CD14-positive monocyte (primary cell): ENCODE measurements at regions not wholly inside any gene's neighbourhood (a gene's known extent, or its start where the extent isn't known, plus 50 kb on each side); places are given as distances from the start of the nearest gene placed in this dataset.

Source experiments
- DNase-seq, 3 donors: peaks; one replicate each; pipeline ENCODE4 v3.0.0-alpha.2; 2011 to 2022
- H2AFZ ChIP-seq: 2 replicates; pipeline ENCODE4 v1.6.0; 2012; ENCODE audit warnings: mild to moderate bottlenecking, low read depth, low read length, inconsistent platforms; ENCODE audit not compliant: insufficient read depth, poor library complexity, severe bottlenecking
- H3K27ac ChIP-seq, 2 donors: 1 replicate in 1 of 2; 2 replicates in 1 of 2; pipeline ENCODE4 v1.5.1; 2012 to 2013; ENCODE audit warnings: low read length in 2 of 2, control low read depth in 1 of 2, inconsistent platforms in 1 of 2, low read depth in 1 of 2, mild to moderate bottlenecking in 1 of 2
- H3K27me3 ChIP-seq, 2 donors: one replicate each; pipeline versions ENCODE4 v1.6.0 to v1.6.1; 2011 to 2013; ENCODE audit warnings: low read length in 2 of 2; ENCODE audit not compliant: control insufficient read depth in 2 of 2, insufficient read depth in 2 of 2
- H3K36me3 ChIP-seq, 2 donors: replicated peaks in 1 of 2; 1 replicate in 1 of 2; 2 replicates in 1 of 2; pipeline versions ENCODE4 v1.5.1 to v1.6.1; 2012 to 2013; ENCODE audit warnings: low read length in 2 of 2, control low read depth in 1 of 2, inconsistent platforms in 1 of 2, mild to moderate bottlenecking in 1 of 2; ENCODE audit not compliant: insufficient read depth in 2 of 2, control insufficient read depth in 1 of 2
- H3K4me1 ChIP-seq, 2 donors: 1 replicate in 1 of 2; 2 replicates in 1 of 2; pipeline versions ENCODE4 v1.5.1 to v1.6.1; 2012 to 2013; ENCODE audit warnings: low read length in 2 of 2, control low read depth in 1 of 2, inconsistent platforms in 1 of 2, mild to moderate bottlenecking in 1 of 2, moderate library complexity in 1 of 2; ENCODE audit not compliant: insufficient read depth in 2 of 2, control insufficient read depth in 1 of 2
- H3K4me2 ChIP-seq: replicated peaks from 2 replicates; pipeline ENCODE3; 2012; ENCODE audit warnings: low read length, moderate library complexity, mild to moderate bottlenecking; ENCODE audit not compliant: poor library complexity, severe bottlenecking; ENCODE audit errors: extremely low read depth
- H3K4me3 ChIP-seq, 3 experiments: fragments of 200-600 bp in 1 of 3; sonication (generic) in 1 of 3; replicated peaks in 1 of 3; 1 replicate in 2 of 3; 2 replicates in 1 of 3; pipeline ENCODE4 v1.5.1; 2011 to 2013; ENCODE audit warnings: low read length in 3 of 3, mild to moderate bottlenecking in 3 of 3, control low read depth in 2 of 3, low read depth in 2 of 3, inconsistent platforms in 1 of 3, moderate library complexity in 1 of 3
- H3K79me2 ChIP-seq: 2 replicates; pipeline ENCODE4 v1.6.0; 2012; ENCODE audit warnings: mild to moderate bottlenecking, control low read depth, inconsistent platforms, low read length, moderate library complexity; ENCODE audit not compliant: insufficient read depth
- H3K9ac ChIP-seq: 2 replicates; pipeline ENCODE4 v1.6.0; 2017; ENCODE audit warnings: low read length, mild to moderate bottlenecking; ENCODE audit not compliant: insufficient read depth, poor library complexity, severe bottlenecking
- H3K9me3 ChIP-seq, 2 donors: replicated peaks in 1 of 2; 1 replicate in 1 of 2; 2 replicates in 1 of 2; pipeline versions ENCODE4 v1.5.1 to v1.6.1; 2012 to 2013; ENCODE audit warnings: low read length in 2 of 2, control low read depth in 1 of 2; ENCODE audit not compliant: control insufficient read depth in 1 of 2, insufficient read depth in 1 of 2
- H4K20me1 ChIP-seq: 2 replicates; pipeline ENCODE4 v1.6.0; 2012; ENCODE audit warnings: mild to moderate bottlenecking, low read length, control low read depth, moderate library complexity; ENCODE audit not compliant: insufficient read depth
- H3K27ac Mint-ChIP-seq, 7 donors: one replicate each; pipeline ENCODE4 v1.8.0; 2020; ENCODE audit warnings: mild to moderate bottlenecking in 7 of 7, mixed read lengths in 7 of 7, moderate library complexity in 6 of 7, inconsistent platforms in 2 of 7
- H3K27me3 Mint-ChIP-seq, 3 donors: one replicate each; pipeline ENCODE4 v1.8.0; 2021 to 2022; ENCODE audit warnings: low read depth in 3 of 3, mild to moderate bottlenecking in 3 of 3, mixed read lengths in 3 of 3, moderate library complexity in 3 of 3, inconsistent platforms in 1 of 3
- H3K36me3 Mint-ChIP-seq, 2 donors: one replicate each; pipeline ENCODE4 v1.8.0; 2020; ENCODE audit warnings: mixed read lengths in 2 of 2, inconsistent platforms in 1 of 2, mild to moderate bottlenecking in 1 of 2
- H3K4me1 Mint-ChIP-seq: one replicate; pipeline ENCODE4 v1.8.0; 2020; ENCODE audit warnings: mild to moderate bottlenecking, mixed read lengths
- H3K4me3 Mint-ChIP-seq, 2 donors: one replicate each; pipeline ENCODE4 v1.8.0; 2020; ENCODE audit warnings: mild to moderate bottlenecking in 2 of 2, mixed read lengths in 2 of 2, moderate library complexity in 1 of 2
- H3K9me3 Mint-ChIP-seq, 7 donors: one replicate each; pipeline ENCODE4 v1.8.0; 2020 to 2022; ENCODE audit warnings: mixed read lengths in 7 of 7, mild to moderate bottlenecking in 6 of 7, moderate library complexity in 6 of 7, inconsistent platforms in 2 of 7
- CTCF ChIP-seq: fragments of 200-600 bp; IDR thresholded peaks from one replicate; pipeline ENCODE4 v1.8.0; 2022; ENCODE audit warnings: antibody characterized with exemption, mild to moderate bottlenecking
- WGBS: methylation state at CpG from one replicate; pipeline ENCODE4 v1.1.5; 2013; ENCODE audit warnings: missing lambda C conversion rate; ENCODE audit not compliant: insufficient coverage; 5-methylcytosine and 5-hydroxymethylcytosine counted together
- intact Hi-C, 2 donors: fragments of 100-400 bp; cut with micrococcal nuclease; formaldehyde crosslinking; loops; one replicate each; pipeline versions ENCODE4 v1.15.0 to v1.15.1; 2023

GRCh38 chr3:31427623-31428022 is 105.1 kb upstream of the STT3B start:
- no peaks in the 10 kb centered on the region for H3K27me3 Mint-ChIP-seq
- no peaks in the 10 kb centered on the region for H3K36me3 ChIP-seq
- no peaks in the 10 kb centered on the region for H3K36me3 Mint-ChIP-seq
- H3K27me3 ChIP-seq = no peaks in the 10 kb centered on the region
- no peak overlapping the region for H3K27ac ChIP-seq
- no peak for TF ChIP-seq CTCF
- H3K4me2 ChIP-seq = no peak overlapping the region
- H3K79me2 ChIP-seq = no peaks in the 10 kb centered on the region
- no peak overlapping the region for H3K4me3 Mint-ChIP-seq
- no peaks in the 10 kb centered on the region for H3K4me1 Mint-ChIP-seq
- no peaks in the 10 kb centered on the region for H3K4me1 ChIP-seq
- intact Hi-C loops = no loop called here
- no peak overlapping the region for H3K9ac ChIP-seq
- no CpG with 5 or more reads among the region's 1 CpG for WGBS
- DNase-seq = no peak
- H3K9me3 Mint-ChIP-seq = peaks cover 1 to 20% (median 12%) of the 10 kb centered on the region in 7 donors
- H2AFZ ChIP-seq = no peak overlapping the region
- H3K4me3 ChIP-seq = no peak overlapping the region
- H4K20me1 ChIP-seq = no peaks in the 10 kb centered on the region
- no peaks in the 10 kb centered on the region for H3K9me3 ChIP-seq
- H3K27ac Mint-ChIP-seq = no peak overlapping the region

- H3K9me3 ChIP-seq = no peaks in the 10 kb centered on the region
- no peaks in the 10 kb centered on the region for H3K4me1 ChIP-seq
- H3K36me3 ChIP-seq = no peaks in the 10 kb centered on the region
- intact Hi-C loops = no loop called here
- Mint-ChIP-seq H3K9me3 (peaks cover under 1 to 10% (median 7%) of the 10 kb centered on the region in 7 donors), H3K27ac (no peak overlapping the region), H3K27me3 (no peaks in the 10 kb centered on the region), H3K36me3 (no peaks in the 10 kb centered on the region), H3K4me1 (no peaks in the 10 kb centered on the region), H3K4me3 (no peak overlapping the region)
- H2AFZ ChIP-seq = no peak overlapping the region
- H3K9ac ChIP-seq = no peak overlapping the region
- H3K4me2 ChIP-seq = no peak overlapping the region
- WGBS = 100% methylated on average over 2 of the region's 3 CpGs
- no peaks in the 10 kb centered on the region for H4K20me1 ChIP-seq
- no peaks in the 10 kb centered on the region for H3K79me2 ChIP-seq
- TF ChIP-seq CTCF = no peak
- H3K27me3 ChIP-seq = no peaks in the 10 kb centered on the region
- H3K27ac ChIP-seq = no peak overlapping the region
- DNase-seq = no peak
- H3K4me3 ChIP-seq = no peak overlapping the region
These were observed 101.4 kb upstream of the STT3B start for GRCh38 chr3:31431321-31431720.
